ENCODE measurements at regions not wholly inside any gene's neighbourhood (a gene's known extent, or its start where the extent isn't known, plus 50 kb on each side); places are given as distances from the start of the nearest gene placed in this dataset.

DNA sequence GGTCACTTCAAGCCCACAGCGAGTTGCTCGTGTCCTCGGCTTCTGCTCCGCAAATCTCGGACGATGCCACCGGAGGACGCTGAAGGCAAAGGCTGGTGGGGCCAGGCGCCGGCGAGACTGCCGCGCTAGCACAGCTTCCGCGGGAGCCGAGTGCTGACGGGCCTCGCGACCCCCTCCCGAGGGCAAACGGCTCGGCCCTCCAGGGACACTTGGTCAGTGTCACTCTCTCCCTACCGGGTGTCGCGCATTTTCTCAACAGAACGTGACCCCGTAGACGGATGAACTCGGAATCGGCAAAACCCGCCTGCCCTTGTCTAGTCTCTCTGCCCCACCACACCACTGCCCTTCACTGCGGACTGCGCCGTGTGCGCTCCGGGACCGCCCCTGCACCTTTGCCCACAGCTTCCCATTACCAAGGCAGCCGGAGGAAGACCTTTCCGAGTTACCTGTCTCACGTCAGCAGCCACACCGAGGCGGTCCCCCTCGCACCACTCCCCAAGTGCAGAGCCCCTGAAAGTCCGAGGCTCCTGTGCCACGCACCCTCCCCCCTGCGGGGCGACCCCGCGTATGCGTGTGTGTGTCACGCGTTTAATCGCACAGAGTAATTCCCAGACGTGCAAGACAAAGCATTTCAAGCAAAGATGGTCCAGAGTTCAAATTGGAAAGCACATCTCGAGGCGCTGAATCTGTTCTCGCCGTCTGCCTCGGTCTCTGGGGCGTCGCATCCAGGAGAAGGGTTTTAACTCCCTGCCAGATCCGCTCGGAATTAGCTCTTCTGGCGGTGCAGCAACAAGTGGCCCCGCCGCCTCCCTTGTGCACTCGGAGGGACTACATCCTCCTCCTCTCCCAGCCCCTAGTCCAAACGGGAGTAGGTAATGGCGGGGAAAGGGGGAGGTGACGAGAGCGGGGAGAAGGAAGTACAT, 245.0 kb upstream of the TOPAZ1 start:
- Histone ChIP-seq H3K27me3 (peaks cover 86 to 100% of the 10 kb centered on the region in 2 donors), H3K27ac (no peak overlapping the region), H3K9me3 (peaks cover 0 to under 1% of the 10 kb centered on the region in 2 donors), H3K4me3 (peak overlapping the region in 1 of 2 donors; percentile 23), H3K36me3 (no peaks in the 10 kb centered on the region), H3K4me1 (peaks cover 28 to 50% of the 10 kb centered on the region in 2 donors)
- ATAC-seq = peak; percentile 55
- no peak for TF ChIP-seq CTCF (IDR thresholded peaks at IDR 0.05)
- DNase-seq = peak in 1 of 4 donors; percentile 78
- intact Hi-C loops (cut with DNase I) = no loop called here

DNA sequence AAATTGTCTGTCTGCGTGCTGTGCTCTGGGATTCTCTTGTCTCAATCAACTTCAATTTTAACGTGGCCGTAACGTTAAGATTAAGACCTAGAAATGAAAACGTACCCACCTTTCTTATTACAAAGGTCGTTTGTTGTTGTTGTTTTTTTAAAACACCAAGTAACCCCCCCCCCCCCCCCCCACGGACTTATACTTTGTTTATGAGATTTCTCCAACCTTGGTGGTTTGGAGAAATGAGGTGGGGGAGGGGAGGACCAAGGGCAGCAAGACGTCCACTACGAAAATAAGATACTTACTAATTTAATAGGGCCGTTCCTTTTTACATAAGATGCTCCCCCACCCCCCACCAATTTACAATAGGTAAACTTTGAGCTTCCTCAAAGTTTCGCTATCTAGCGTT, 244.4 kb upstream of the TOPAZ1 start:
- H3K36me3 ChIP-seq = no peaks in the 10 kb centered on the region
- DNase-seq = no peak
- intact Hi-C loops (cut with DNase I) = no loop called here
- peaks cover 28 to 50% of the 10 kb centered on the region in 2 donors for H3K4me1 ChIP-seq
- TF ChIP-seq CTCF (IDR thresholded peaks at IDR 0.05) = no peak
- no peak for ATAC-seq
- H3K27me3 ChIP-seq = peaks cover 90 to 100% of the 10 kb centered on the region in 2 donors
- H3K27ac ChIP-seq = no peak overlapping the region
- H3K4me3 ChIP-seq = peak overlapping the region in 1 of 2 donors; percentile 23
- H3K9me3 ChIP-seq = no peaks in the 10 kb centered on the region

DNA sequence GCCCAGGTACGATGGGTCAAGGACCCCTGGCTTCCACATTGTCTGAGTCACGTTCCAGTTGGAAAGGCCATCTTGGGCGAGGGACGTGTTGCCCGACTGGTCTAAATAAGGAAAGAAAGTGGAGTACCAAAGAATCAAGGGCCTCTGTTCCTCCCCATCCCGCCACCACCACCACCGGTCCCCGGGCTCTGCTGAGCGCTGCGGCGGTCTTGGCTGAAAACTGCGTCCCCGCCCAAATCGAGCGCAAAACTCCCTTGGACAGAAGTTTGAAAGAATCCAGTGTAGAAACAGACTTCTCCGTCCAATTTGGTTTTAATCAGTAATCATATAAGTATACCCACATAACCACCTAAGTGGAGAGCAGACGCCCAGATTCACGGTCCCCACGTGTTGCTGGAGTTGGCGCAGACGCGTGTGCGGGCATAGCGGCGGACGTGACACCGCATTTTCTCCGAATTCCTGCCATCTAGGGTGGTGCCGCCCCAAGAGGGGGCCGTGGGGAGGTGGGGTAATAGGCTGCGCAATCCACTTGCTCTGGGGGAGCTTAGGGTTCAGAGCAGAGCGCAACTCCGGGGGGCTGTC, 243.8 kb upstream of the TOPAZ1 start:
- ATAC-seq (no peak), DNase-seq (peak in 1 of 4 donors; percentile 54)
- Histone ChIP-seq H3K36me3 (no peaks in the 10 kb centered on the region), H3K9me3 (no peaks in the 10 kb centered on the region), H3K27ac (no peak overlapping the region), H3K4me3 (no peak overlapping the region), H3K4me1 (peaks cover 28 to 50% of the 10 kb centered on the region in 2 donors), H3K27me3 (peaks cover 94 to 100% of the 10 kb centered on the region in 2 donors)
- intact Hi-C loops (cut with DNase I) = no loop called here
- TF ChIP-seq CTCF (IDR thresholded peaks at IDR 0.05) = no peak

GRCh38 chr3:43998370-43998835, 243.3 kb upstream of the TOPAZ1 start:
- intact Hi-C loops (cut with DNase I) = no loop called here
- DNase-seq (peak in 1 of 4 donors; percentile 71), ATAC-seq (peak; percentile 3)
- Histone ChIP-seq H3K27me3 (peaks cover 90 to 100% of the 10 kb centered on the region in 2 donors), H3K4me3 (peak overlapping the region; percentile 35 to 44), H3K36me3 (no peaks in the 10 kb centered on the region), H3K4me1 (peaks cover 28 to 50% of the 10 kb centered on the region in 2 donors), H3K9me3 (no peaks in the 10 kb centered on the region), H3K27ac (no peak overlapping the region)
- TF ChIP-seq CTCF (IDR thresholded peaks at IDR 0.05) = no peak
